ENCODE measurements at regions not wholly inside any gene's neighbourhood (a gene's known extent, or its start where the extent isn't known, plus 50 kb on each side); places are given as distances from the start of the nearest gene placed in this dataset.

- no peak overlapping the region for H3K4me3 ChIP-seq
- no peak for ATAC-seq
- TF ChIP-seq POLR2A (IDR thresholded peaks at IDR 0.05) (no peak), CTCF (IDR thresholded peaks at IDR 0.05) (no peak)
- H3K27ac ChIP-seq = no peak overlapping the region
- no peak for DNase-seq
- intact Hi-C loops (cut with DNase I) = no loop called here
- 70 to 79% methylated on average over 2 of the region's 2 CpGs for WGBS, 2 donors
- H3K4me1 ChIP-seq = no peaks in the 10 kb centered on the region
- no peaks in the 10 kb centered on the region for H3K27me3 ChIP-seq
- H3K9me3 ChIP-seq = no peaks in the 10 kb centered on the region
- no peaks in the 10 kb centered on the region for H3K36me3 ChIP-seq (replicated peaks in 1 of 2; ENCODE audit: insufficient read depth in 1 of 2, low read depth in 2 of 2)
Measured at GRCh38 chrX:42973321-42973720, 195.4 kb upstream of the PPP1R2C start.

- Histone ChIP-seq H3K27ac (no peak overlapping the region), H3K36me3 (replicated peaks in 1 of 2; ENCODE audit: insufficient read depth in 1 of 2, low read depth in 2 of 2) (no peaks in the 10 kb centered on the region), H3K27me3 (no peaks in the 10 kb centered on the region), H3K9me3 (no peaks in the 10 kb centered on the region), H3K4me1 (no peaks in the 10 kb centered on the region), H3K4me3 (no peak overlapping the region)
- ATAC-seq (no peak), DNase-seq (no peak)
- 91 to 100% methylated on average over 1 to 2 of the region's 2 CpGs for WGBS, 2 donors
- intact Hi-C loops (cut with DNase I) = no loop called here
- no peak for TF ChIP-seq POLR2A (IDR thresholded peaks at IDR 0.05)
- no peak for TF ChIP-seq CTCF (IDR thresholded peaks at IDR 0.05)
Measured at GRCh38 chrX:42975906-42976305, 197.9 kb upstream of the PPP1R2C start.

GRCh38 chrX:42976746-42977366, 198.9 kb upstream of the PPP1R2C start:
- H3K27me3 ChIP-seq = no peaks in the 10 kb centered on the region
- TF ChIP-seq POLR2A (IDR thresholded peaks at IDR 0.05) (no peak), CTCF (IDR thresholded peaks at IDR 0.05) (no peak)
- intact Hi-C loops (cut with DNase I) = no loop called here
- H3K27ac ChIP-seq = no peak overlapping the region
- H3K9me3 ChIP-seq = no peaks in the 10 kb centered on the region
- 33 to 47% methylated on average over 2 of the region's 2 CpGs for WGBS, 2 donors
- H3K4me1 ChIP-seq = no peaks in the 10 kb centered on the region
- DNase-seq (peak in 3 of 4 donors; percentile 1 to 23 (median 5)), ATAC-seq (no peak)
- no peak overlapping the region for H3K4me3 ChIP-seq
- H3K36me3 ChIP-seq (replicated peaks in 1 of 2; ENCODE audit: insufficient read depth in 1 of 2, low read depth in 2 of 2) = no peaks in the 10 kb centered on the region

- Histone ChIP-seq H3K27me3 (no peaks in the 10 kb centered on the region), H3K9me3 (no peaks in the 10 kb centered on the region)
- no peak for ATAC-seq
Measured at GRCh38 chrX:42978655-42979379, 200.9 kb upstream of the PPP1R2C start.

More at GRCh38 chrX:42978655-42979379, 200.9 kb upstream of the PPP1R2C start:
- intact Hi-C loops (cut with DNase I) = no loop called here
- DNase-seq = no peak
- WGBS, 2 donors = 68 to 69% methylated on average over 3 of the region's 3 CpGs
- no peaks in the 10 kb centered on the region for H3K4me1 ChIP-seq
- no peaks in the 10 kb centered on the region for H3K36me3 ChIP-seq (replicated peaks in 1 of 2; ENCODE audit: insufficient read depth in 1 of 2, low read depth in 2 of 2)
- TF ChIP-seq CTCF (IDR thresholded peaks at IDR 0.05) (no peak), POLR2A (IDR thresholded peaks at IDR 0.05) (no peak)
- H3K27ac ChIP-seq = no peak overlapping the region
- H3K4me3 ChIP-seq = no peak overlapping the region
